Prostate gland (tissue), 2 donors: ENCODE measurements at regions not wholly inside any gene's neighbourhood (a gene's known extent, or its start where the extent isn't known, plus 50 kb on each side); places are given as distances from the start of the nearest gene placed in this dataset.
A peak's percentile ranks its signal among the peaks of the same experiment; 100 is the strongest.

Source experiments
- DNase-seq: peaks from one replicate; pipeline ENCODE4 v3.0.0-alpha.2; 2019; ENCODE audit warnings: low spot score
- H3K27ac ChIP-seq, 2 donors: fragments of 200-600 bp; sonication (generic); 2 replicates each; pipeline ENCODE4 v1.5.1; 2017 to 2019
- H3K27me3 ChIP-seq: fragments of 200-600 bp; sonication (generic); replicated peaks from 2 replicates; pipeline ENCODE4 v1.5.1; 2019; ENCODE audit not compliant: insufficient read depth
- H3K36me3 ChIP-seq, 2 donors: fragments of 200-600 bp; sonication (generic); 1 replicate in 1 of 2; 2 replicates in 1 of 2; pipeline versions ENCODE4 v1.5.1 to v1.8.1; 2017 to 2019
- H3K4me1 ChIP-seq: fragments of 200-600 bp; sonication (generic); replicated peaks from 2 replicates; pipeline ENCODE4 v1.5.1; 2019
- H3K4me3 ChIP-seq, 2 donors: fragments of 200-600 bp; sonication (generic); 2 replicates each; pipeline ENCODE4 v1.5.1; 2017 to 2019
- H3K9me3 ChIP-seq: fragments of 200-600 bp; sonication (generic); 2 replicates; pipeline ENCODE4 v1.5.1; 2017
- CTCF ChIP-seq, 4 experiments: fragments of 200-600 bp in 2 of 4; fragments of 450-650 bp in 2 of 4; sonication (generic) in 2 of 4; IDR thresholded peaks; 1 replicate in 3 of 4; 2 replicates in 1 of 4; pipeline ENCODE4 v1.5.1; 2016 to 2019; ENCODE audit warnings: antibody characterized with exemption in 4 of 4, mild to moderate bottlenecking in 2 of 4, moderate library complexity in 2 of 4
- POLR2A ChIP-seq: fragments of 450-650 bp; IDR thresholded peaks from one replicate; pipeline ENCODE4 v1.6.1; 2016; ENCODE audit warnings: antibody characterized with exemption, mild to moderate bottlenecking
- POLR2AphosphoS5 ChIP-seq: sonication (generic); formaldehyde crosslinking; IDR thresholded peaks from one replicate; pipeline ENCODE4 v1.6.1; 2017; ENCODE audit warnings: antibody characterized with exemption
- WGBS: methylation state at CpG from one replicate; pipeline ENCODE4 v1.1.5; 2018; 5-methylcytosine and 5-hydroxymethylcytosine counted together
- intact Hi-C: fragments of 100-400 bp; cut with DNase I; formaldehyde crosslinking; loops from one replicate; pipeline ENCODE4 v1.14.2; 2022

GRCh38 chr6:135581211-135581610 lies 83.7 kb upstream of the AHI1 start:
- H3K27ac ChIP-seq: no peak overlapping the region
- no peaks in the 10 kb centered on the region for H3K27me3 ChIP-seq
- intact Hi-C loops: no loop called here
- H3K9me3 ChIP-seq: no peaks in the 10 kb centered on the region
- DNase-seq: no peak
- no peaks in the 10 kb centered on the region for H3K4me1 ChIP-seq
- WGBS: 92% methylated on average over 3 of the region's 3 CpGs
- H3K4me3 ChIP-seq: no peak overlapping the region
- H3K36me3 ChIP-seq: no peaks in the 10 kb centered on the region
- TF ChIP-seq POLR2A (no peak), CTCF (IDR thresholded peaks at IDR 0.05) (no peak), POLR2AphosphoS5 (no peak)

GRCh38 chr6:135583256-135583761 lies 85.8 kb upstream of the AHI1 start:
- no peaks in the 10 kb centered on the region for H3K27me3 ChIP-seq
- H3K36me3 ChIP-seq: no peaks in the 10 kb centered on the region
- H3K9me3 ChIP-seq: no peaks in the 10 kb centered on the region
- 47% methylated on average over 1 of the region's 1 CpG for WGBS
- no peaks in the 10 kb centered on the region for H3K4me1 ChIP-seq
- intact Hi-C loops: no loop called here
- no peak overlapping the region for H3K4me3 ChIP-seq
- no peak overlapping the region for H3K27ac ChIP-seq
- TF ChIP-seq CTCF (IDR thresholded peaks at IDR 0.05) (no peak), POLR2A (no peak)
- DNase-seq: no peak

GRCh38 chr6:135586388-135586787 lies 88.8 kb upstream of the AHI1 start:
- H3K9me3 ChIP-seq: no peaks in the 10 kb centered on the region
- H3K4me1 ChIP-seq: no peaks in the 10 kb centered on the region
- intact Hi-C loops: no loop called here
- peak overlapping the region; percentile 47 to 60 for H3K27ac ChIP-seq
- H3K27me3 ChIP-seq: no peaks in the 10 kb centered on the region
- WGBS: 36% methylated on average over 2 of the region's 2 CpGs
- H3K4me3 ChIP-seq: no peak overlapping the region
- peak; percentile 78 for TF ChIP-seq POLR2AphosphoS5
- no peak for TF ChIP-seq POLR2A
- no peaks in the 10 kb centered on the region for H3K36me3 ChIP-seq
- DNase-seq: peak; percentile 56

GRCh38 chr6:135586844-135587243 lies 89.3 kb upstream of the AHI1 start:
- H3K27ac ChIP-seq: peak overlapping the region; percentile 47 to 60
- no peaks in the 10 kb centered on the region for H3K36me3 ChIP-seq
- WGBS: 62% methylated on average over 4 of the region's 4 CpGs
- H3K9me3 ChIP-seq: no peaks in the 10 kb centered on the region
- no peak for TF ChIP-seq CTCF (IDR thresholded peaks at IDR 0.05)
- TF ChIP-seq POLR2AphosphoS5: no peak
- no peak for TF ChIP-seq POLR2A
- DNase-seq: no peak
- no peaks in the 10 kb centered on the region for H3K4me1 ChIP-seq
- H3K4me3 ChIP-seq: no peak overlapping the region
- intact Hi-C loops: no loop called here
- no peaks in the 10 kb centered on the region for H3K27me3 ChIP-seq

GRCh38 chr6:135592276-135592675 lies 94.7 kb upstream of the AHI1 start:
- Histone ChIP-seq H3K4me1 (no peaks in the 10 kb centered on the region), H3K4me3 (no peak overlapping the region), H3K36me3 (no peaks in the 10 kb centered on the region), H3K27me3 (no peaks in the 10 kb centered on the region), H3K9me3 (no peaks in the 10 kb centered on the region), H3K27ac (no peak overlapping the region)
- no peak for DNase-seq
- intact Hi-C loops: no loop called here
- no peak for TF ChIP-seq CTCF (IDR thresholded peaks at IDR 0.05)
- no peak for TF ChIP-seq POLR2A
- TF ChIP-seq POLR2AphosphoS5: no peak
- WGBS: 54% methylated on average over 1 of the region's 1 CpG
